PC-9 (cell line): ENCODE measurements at regions not wholly inside any gene's neighbourhood (a gene's known extent, or its start where the extent isn't known, plus 50 kb on each side); places are given as distances from the start of the nearest gene placed in this dataset.

Experiments used
- BruUV-seq: library from RNA; stranded (reverse); fragments of 400-500 nt; replicated peaks from 2 replicates; lab custom pipeline; 2021; lab: Mats Ljungman, UMichigan
- CTCF ChIA-PET: fragments of 300-600 bp; sonication (Branson Sonifier 250); formaldehyde crosslinking; loops from one replicate; lab custom pipeline; 2022; ENCODE audit warnings: antibody characterized with exemption; lab: Charles Lee
- POLR2A ChIA-PET: fragments of 300-600 bp; sonication (Branson Sonifier 250); formaldehyde crosslinking; loops from one replicate; lab custom pipeline; 2022; ENCODE audit warnings: antibody characterized with exemption; ENCODE audit not compliant: unreplicated experiment; lab: Charles Lee
- DNase-seq, 2 experiments: peaks; one replicate each; pipeline versions ENCODE4 v3.0.0 to v3.0.0-alpha.2; 2015 to 2022; ENCODE audit warnings: mixed read lengths in 1 of 2
- H2AFZ ChIP-seq: fragments of 200-600 bp; sonication (generic); 2 replicates; pipeline ENCODE4 v1.8.1; 2017; ENCODE audit warnings: antibody characterized with exemption
- H3F3A ChIP-seq: fragments of 200-600 bp; sonication (generic); 2 replicates; pipeline ENCODE4 v1.8.1; 2017; ENCODE audit warnings: antibody characterized with exemption, mild to moderate bottlenecking, low read depth; ENCODE audit not compliant: insufficient read depth
- H3K27ac ChIP-seq: fragments of 200-600 bp; sonication (generic); 2 replicates; pipeline ENCODE4 v1.6.1; 2016; ENCODE audit warnings: mixed run types
- H3K27me3 ChIP-seq: fragments of 200-600 bp; sonication (generic); 2 replicates; pipeline ENCODE4 v1.6.1; 2016; ENCODE audit warnings: low read depth, mixed run types; ENCODE audit not compliant: insufficient read depth
- H3K36me3 ChIP-seq: fragments of 200-600 bp; sonication (generic); 2 replicates; pipeline ENCODE4 v1.6.1; 2016; ENCODE audit warnings: low read depth, mixed run types
- H3K4me1 ChIP-seq: fragments of 200-600 bp; sonication (generic); replicated peaks from 2 replicates; pipeline ENCODE4 v1.6.1; 2016; ENCODE audit warnings: mixed run types; ENCODE audit not compliant: insufficient read depth
- H3K4me2 ChIP-seq: fragments of 200-600 bp; sonication (generic); 2 replicates; pipeline ENCODE4 v1.6.1; 2017; ENCODE audit warnings: mixed run types
- H3K4me3 ChIP-seq: fragments of 200-600 bp; sonication (generic); 2 replicates; pipeline ENCODE4 v1.6.1; 2016; ENCODE audit warnings: mixed run types
- H3K79me2 ChIP-seq: fragments of 200-600 bp; sonication (generic); 2 replicates; pipeline ENCODE4 v1.6.1; 2017; ENCODE audit warnings: low read depth, mixed run types
- H3K9me2 ChIP-seq: fragments of 200-600 bp; sonication (generic); 2 replicates; pipeline ENCODE4 v1.8.1; 2017; ENCODE audit warnings: mild to moderate bottlenecking; ENCODE audit not compliant: insufficient read depth
- H3K9me3 ChIP-seq: fragments of 200-600 bp; sonication (generic); 2 replicates; pipeline ENCODE4 v1.8.1; 2016; ENCODE audit warnings: low read depth; ENCODE audit not compliant: insufficient read depth
- H4K20me1 ChIP-seq: fragments of 200-600 bp; sonication (generic); 2 replicates; pipeline ENCODE4 v1.8.1; 2017; ENCODE audit not compliant: insufficient read depth
- EZH2 ChIP-seq: fragments of 200-600 bp; sonication (generic); IDR thresholded peaks from 2 replicates; pipeline ENCODE4 v1.8.0; 2017; ENCODE audit warnings: antibody characterized with exemption, low read depth
- intact Hi-C: fragments of 100-400 bp; cut with micrococcal nuclease; formaldehyde crosslinking; loops from one replicate; pipeline ENCODE4 v1.10.0; 2022; ENCODE audit not compliant: unreplicated experiment
- TF ChIP-seq, protein P1 (sequence below): fragments of 200-600 bp; sonication (generic); conservative IDR thresholded peaks from 2 replicates; pipeline ENCODE4 v1.6.1; 2017; ENCODE audit warnings: mixed run types, antibody characterized with exemption, mild to moderate bottlenecking, moderate library complexity

DNA sequence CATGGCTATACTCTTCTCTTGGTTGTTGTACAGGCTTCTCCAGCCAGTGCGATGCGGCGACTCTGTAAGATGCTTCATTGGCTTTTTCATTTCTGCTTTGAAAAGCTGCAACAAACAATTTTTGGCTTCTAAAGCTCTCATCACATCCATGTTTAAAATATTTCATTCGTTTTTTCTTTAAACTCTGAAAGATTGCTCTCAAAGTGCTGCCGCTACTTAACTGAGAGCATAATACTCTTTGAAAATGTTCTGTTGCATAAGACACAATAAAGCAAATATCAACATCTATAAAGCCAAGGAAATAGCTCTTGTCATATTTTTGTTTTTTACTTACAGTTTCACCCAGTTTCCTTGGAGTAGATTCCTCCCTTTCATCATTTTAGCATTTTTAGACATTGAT is 468.3 kb downstream of the TBC1D22A start:
- Histone ChIP-seq H3K9me2 (no peaks in the 10 kb centered on the region), H2AFZ (no peak overlapping the region), H3K4me3 (no peak overlapping the region), H3K27ac (no peak overlapping the region), H3K79me2 (no peaks in the 10 kb centered on the region), H4K20me1 (no peaks in the 10 kb centered on the region), H3K4me2 (no peak overlapping the region), H3F3A (no peaks in the 10 kb centered on the region), H3K27me3 (peaks cover 58% of the 10 kb centered on the region), H3K36me3 (no peaks in the 10 kb centered on the region), H3K4me1 (no peaks in the 10 kb centered on the region), H3K9me3 (no peaks in the 10 kb centered on the region; the same call in 1 of the 2 replicates)
- CTCF ChIA-PET: no interaction called here
- POLR2A ChIA-PET: no interaction called here
- TF ChIP-seq EZH2: no peak
- TF ChIP-seq, protein P1, sequence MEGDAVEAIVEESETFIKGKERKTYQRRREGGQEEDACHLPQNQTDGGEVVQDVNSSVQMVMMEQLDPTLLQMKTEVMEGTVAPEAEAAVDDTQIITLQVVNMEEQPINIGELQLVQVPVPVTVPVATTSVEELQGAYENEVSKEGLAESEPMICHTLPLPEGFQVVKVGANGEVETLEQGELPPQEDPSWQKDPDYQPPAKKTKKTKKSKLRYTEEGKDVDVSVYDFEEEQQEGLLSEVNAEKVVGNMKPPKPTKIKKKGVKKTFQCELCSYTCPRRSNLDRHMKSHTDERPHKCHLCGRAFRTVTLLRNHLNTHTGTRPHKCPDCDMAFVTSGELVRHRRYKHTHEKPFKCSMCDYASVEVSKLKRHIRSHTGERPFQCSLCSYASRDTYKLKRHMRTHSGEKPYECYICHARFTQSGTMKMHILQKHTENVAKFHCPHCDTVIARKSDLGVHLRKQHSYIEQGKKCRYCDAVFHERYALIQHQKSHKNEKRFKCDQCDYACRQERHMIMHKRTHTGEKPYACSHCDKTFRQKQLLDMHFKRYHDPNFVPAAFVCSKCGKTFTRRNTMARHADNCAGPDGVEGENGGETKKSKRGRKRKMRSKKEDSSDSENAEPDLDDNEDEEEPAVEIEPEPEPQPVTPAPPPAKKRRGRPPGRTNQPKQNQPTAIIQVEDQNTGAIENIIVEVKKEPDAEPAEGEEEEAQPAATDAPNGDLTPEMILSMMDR: no peak
- intact Hi-C loops: no loop called here
- no peak for DNase-seq
- no TSS peak for BruUV-seq

DNA sequence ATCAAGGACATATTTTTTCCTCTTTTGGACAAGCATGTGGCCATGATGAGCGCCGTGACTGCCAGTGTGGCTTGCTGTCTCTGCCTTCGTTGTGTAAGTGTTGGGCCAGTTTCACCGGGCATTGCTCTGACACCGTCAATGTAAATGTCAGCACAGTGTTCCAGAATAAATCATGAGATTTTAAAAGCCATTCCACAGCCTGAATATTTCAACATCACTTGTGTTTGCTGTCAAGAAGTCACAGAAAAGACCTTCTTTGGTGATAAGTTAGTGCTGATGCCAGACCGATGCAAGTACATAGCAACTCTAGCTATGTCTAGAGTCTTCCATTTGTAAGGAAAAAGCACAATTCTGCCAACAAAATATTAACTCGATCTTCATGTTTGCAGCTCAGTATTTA is 467.8 kb downstream of the TBC1D22A start:
- Histone ChIP-seq H3K4me3 (no peak overlapping the region), H3K4me2 (no peak overlapping the region), H3K4me1 (no peaks in the 10 kb centered on the region), H3K36me3 (no peaks in the 10 kb centered on the region), H3K27ac (no peak overlapping the region), H3K79me2 (no peaks in the 10 kb centered on the region), H3K27me3 (peaks cover 62% of the 10 kb centered on the region), H3F3A (no peaks in the 10 kb centered on the region), H2AFZ (no peak overlapping the region), H3K9me2 (no peaks in the 10 kb centered on the region), H3K9me3 (no peaks in the 10 kb centered on the region; the same call in 1 of the 2 replicates), H4K20me1 (no peaks in the 10 kb centered on the region)
- TF ChIP-seq EZH2: no peak
- TF ChIP-seq, protein P1: no peak
- no peak for DNase-seq
- POLR2A ChIA-PET: no interaction called here
- CTCF ChIA-PET: no interaction called here
- intact Hi-C loops: no loop called here
- BruUV-seq: no TSS peak

DNA sequence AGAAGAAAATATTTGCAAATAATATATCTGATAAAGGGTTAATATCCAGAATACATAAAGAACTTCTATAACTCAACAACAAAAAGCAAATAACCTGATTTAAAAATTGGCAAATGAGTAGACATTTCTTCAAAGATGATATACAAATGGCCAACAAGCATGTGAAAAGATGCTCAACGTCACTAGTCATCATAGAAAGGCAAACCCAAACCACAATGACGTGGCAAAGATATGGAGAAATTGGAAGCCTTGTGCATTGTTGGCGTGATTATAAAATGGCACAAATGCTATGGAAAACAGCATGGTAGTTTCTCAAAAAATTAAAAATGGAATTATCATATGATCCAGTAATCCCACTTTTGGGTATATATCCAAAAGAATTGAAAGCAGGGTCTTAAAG is 466.3 kb downstream of the TBC1D22A start:
- Histone ChIP-seq H3K9me2 (no peaks in the 10 kb centered on the region), H3K9me3 (no peaks in the 10 kb centered on the region; the same call in 1 of the 2 replicates), H3K27me3 (peaks cover 65% of the 10 kb centered on the region), H2AFZ (no peak overlapping the region), H3K79me2 (no peaks in the 10 kb centered on the region), H4K20me1 (no peaks in the 10 kb centered on the region), H3K4me3 (no peak overlapping the region), H3F3A (no peaks in the 10 kb centered on the region), H3K27ac (no peak overlapping the region), H3K4me1 (no peaks in the 10 kb centered on the region), H3K36me3 (no peaks in the 10 kb centered on the region), H3K4me2 (no peak overlapping the region)
- BruUV-seq: no TSS peak
- intact Hi-C loops: no loop called here
- TF ChIP-seq, protein P1: no peak
- TF ChIP-seq EZH2: no peak
- ChIA-PET POLR2A (no interaction called here), CTCF (no interaction called here)
- DNase-seq: no peak
